ENCODE measurements at regions not wholly inside any gene's neighbourhood (a gene's known extent, or its start where the extent isn't known, plus 50 kb on each side); places are given as distances from the start of the nearest gene placed in this dataset.

DNA sequence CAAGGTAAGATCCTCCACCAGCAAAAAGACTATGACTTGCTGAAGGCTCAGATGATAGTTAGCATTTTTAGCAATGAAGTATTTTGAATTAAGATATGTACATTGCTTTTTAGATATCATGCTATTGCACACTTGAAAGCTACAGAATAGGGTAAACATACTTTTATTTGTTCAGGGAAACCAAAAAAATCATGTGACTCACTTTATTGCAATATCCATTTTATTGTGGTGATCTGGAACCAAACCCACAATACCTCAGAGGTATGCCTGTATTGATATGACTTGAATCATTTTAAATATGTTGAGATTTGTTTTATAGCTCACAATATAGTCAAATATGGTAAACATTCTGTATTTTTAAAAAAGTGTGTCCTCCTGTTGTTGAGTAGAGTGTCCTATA is 96.1 kb downstream of the DIO3 start:
- TF ChIP-seq EZH2 (IDR thresholded peaks at IDR 0.05) (no peak), POLR2AphosphoS5 (IDR thresholded peaks at IDR 0.05; ENCODE audit: borderline replicate concordance, low read depth, low read length) (no peak), FOXP2 (optimal IDR thresholded peaks at IDR 0.05; ENCODE audit: control extremely low read depth, extremely low read length, insufficient read depth) (no peak)

Measured in SK-N-MC (cell line).